Astrocyte (in vitro differentiated cells and primary cell): ENCODE measurements at regions not wholly inside any gene's neighbourhood (a gene's known extent, or its start where the extent isn't known, plus 50 kb on each side); places are given as distances from the start of the nearest gene placed in this dataset.

Experiments
- DNase-seq: peaks from one replicate; pipeline ENCODE4 v3.0.0-alpha.2; 2010; ENCODE audit warnings: low read depth
- FAIRE-seq: peaks from 2 replicates; lab custom pipeline; 2011; peaks lifted over from hg19 to GRCh38; lab: Jason Lieb, UNC
- H2AFZ ChIP-seq: 2 replicates; pipeline ENCODE4 v1.6.0; 2012; ENCODE audit warnings: low read depth, low read length, inconsistent platforms
- H3K27ac ChIP-seq: 2 replicates; pipeline ENCODE4 v1.5.1; 2011; ENCODE audit warnings: low read depth, low read length, inconsistent platforms
- H3K27me3 ChIP-seq: 2 replicates; pipeline ENCODE4 v1.6.0; 2011; ENCODE audit warnings: low read length, inconsistent platforms; ENCODE audit not compliant: insufficient read depth
- H3K36me3 ChIP-seq: 2 replicates; pipeline ENCODE4 v1.5.1; 2011; ENCODE audit warnings: low read length, inconsistent platforms; ENCODE audit not compliant: insufficient read depth
- H3K4me1 ChIP-seq: 2 replicates; pipeline ENCODE4 v1.5.1; 2011; ENCODE audit warnings: low read length, inconsistent platforms; ENCODE audit not compliant: insufficient read depth
- H3K4me2 ChIP-seq: 2 replicates; pipeline ENCODE4 v1.6.0; 2012; ENCODE audit warnings: low read length, inconsistent platforms
- H3K4me3 ChIP-seq: 2 replicates; pipeline ENCODE4 v1.5.1; 2011; ENCODE audit warnings: low read depth, mild to moderate bottlenecking, low read length, inconsistent platforms; ENCODE audit not compliant: insufficient read depth
- H3K79me2 ChIP-seq: 2 replicates; pipeline ENCODE4 v1.6.0; 2012; ENCODE audit warnings: mild to moderate bottlenecking, low read length, inconsistent platforms; ENCODE audit not compliant: insufficient read depth
- H3K9ac ChIP-seq: 2 replicates; pipeline ENCODE4 v1.6.0; 2012; ENCODE audit warnings: mild to moderate bottlenecking, low read length, inconsistent platforms
- H3K9me3 ChIP-seq: 2 replicates; pipeline ENCODE4 v1.5.1; 2012; ENCODE audit warnings: low read depth, mild to moderate bottlenecking, low read length, inconsistent platforms; ENCODE audit not compliant: insufficient read depth
- H4K20me1 ChIP-seq: 2 replicates; pipeline ENCODE4 v1.6.0; 2012; ENCODE audit warnings: low read length, inconsistent platforms; ENCODE audit not compliant: insufficient read depth
- H3K27ac Mint-ChIP-seq: one replicate; pipeline ENCODE4 v1.8.0; 2021; ENCODE audit warnings: mild to moderate bottlenecking, mixed read lengths; ENCODE audit not compliant: unreplicated experiment
- H3K27me3 Mint-ChIP-seq: one replicate; pipeline ENCODE4 v1.8.0; 2021; ENCODE audit warnings: low read depth, mixed read lengths; ENCODE audit not compliant: unreplicated experiment
- H3K36me3 Mint-ChIP-seq: one replicate; pipeline ENCODE4 v1.8.0; 2021; ENCODE audit warnings: low read depth, mixed read lengths; ENCODE audit not compliant: unreplicated experiment
- H3K4me1 Mint-ChIP-seq: one replicate; pipeline ENCODE4 v1.8.0; 2021; ENCODE audit warnings: low read depth, mixed read lengths; ENCODE audit not compliant: unreplicated experiment
- H3K4me3 Mint-ChIP-seq: one replicate; pipeline ENCODE4 v1.8.0; 2021; ENCODE audit warnings: mild to moderate bottlenecking, moderate library complexity, mixed read lengths; ENCODE audit not compliant: unreplicated experiment
- H3K9me3 Mint-ChIP-seq: one replicate; pipeline ENCODE4 v1.8.0; 2021; ENCODE audit warnings: mild to moderate bottlenecking, mixed read lengths; ENCODE audit not compliant: unreplicated experiment
- EZH2 ChIP-seq: IDR thresholded peaks from 2 replicates; pipeline ENCODE4 v1.6.1; 2012; ENCODE audit warnings: mild to moderate bottlenecking, low read length, inconsistent platforms; ENCODE audit not compliant: insufficient read depth
- TF ChIP-seq, protein P1 (sequence below): IDR thresholded peaks from 2 replicates; pipeline ENCODE4 v1.5.1; 2011; ENCODE audit warnings: low read depth, mild to moderate bottlenecking, inconsistent platforms, low read length, moderate library complexity; ENCODE audit not compliant: insufficient read depth

- H3K9me3 ChIP-seq: no peaks in the 10 kb centered on the region
- H3K27me3 Mint-ChIP-seq: peaks cover 7% of the 10 kb centered on the region
- H3K4me1 ChIP-seq: peaks cover 11% of the 10 kb centered on the region
- H3K9me3 Mint-ChIP-seq: peaks cover 11% of the 10 kb centered on the region
- H3K27ac Mint-ChIP-seq: no peak overlapping the region
- H3K27ac ChIP-seq: no peak overlapping the region
- H3K36me3 Mint-ChIP-seq: no peaks in the 10 kb centered on the region
- peaks cover 10% of the 10 kb centered on the region for H3K4me1 Mint-ChIP-seq
- H3K4me3 ChIP-seq: no peak overlapping the region
- no peak for FAIRE-seq
- no peaks in the 10 kb centered on the region for H3K36me3 ChIP-seq
- H4K20me1 ChIP-seq: no peaks in the 10 kb centered on the region
- H2AFZ ChIP-seq: no peak overlapping the region
- no peak overlapping the region for H3K9ac ChIP-seq
- H3K4me2 ChIP-seq: no peak overlapping the region
- H3K4me3 Mint-ChIP-seq: no peak overlapping the region
- H3K27me3 ChIP-seq: peaks cover 20% of the 10 kb centered on the region
- no peak for DNase-seq
- no peaks in the 10 kb centered on the region for H3K79me2 ChIP-seq
- no peak for TF ChIP-seq EZH2
- TF ChIP-seq, protein P1, sequence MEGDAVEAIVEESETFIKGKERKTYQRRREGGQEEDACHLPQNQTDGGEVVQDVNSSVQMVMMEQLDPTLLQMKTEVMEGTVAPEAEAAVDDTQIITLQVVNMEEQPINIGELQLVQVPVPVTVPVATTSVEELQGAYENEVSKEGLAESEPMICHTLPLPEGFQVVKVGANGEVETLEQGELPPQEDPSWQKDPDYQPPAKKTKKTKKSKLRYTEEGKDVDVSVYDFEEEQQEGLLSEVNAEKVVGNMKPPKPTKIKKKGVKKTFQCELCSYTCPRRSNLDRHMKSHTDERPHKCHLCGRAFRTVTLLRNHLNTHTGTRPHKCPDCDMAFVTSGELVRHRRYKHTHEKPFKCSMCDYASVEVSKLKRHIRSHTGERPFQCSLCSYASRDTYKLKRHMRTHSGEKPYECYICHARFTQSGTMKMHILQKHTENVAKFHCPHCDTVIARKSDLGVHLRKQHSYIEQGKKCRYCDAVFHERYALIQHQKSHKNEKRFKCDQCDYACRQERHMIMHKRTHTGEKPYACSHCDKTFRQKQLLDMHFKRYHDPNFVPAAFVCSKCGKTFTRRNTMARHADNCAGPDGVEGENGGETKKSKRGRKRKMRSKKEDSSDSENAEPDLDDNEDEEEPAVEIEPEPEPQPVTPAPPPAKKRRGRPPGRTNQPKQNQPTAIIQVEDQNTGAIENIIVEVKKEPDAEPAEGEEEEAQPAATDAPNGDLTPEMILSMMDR: no peak
Observed at GRCh38 chr2:105488285-105488684, 89.4 kb upstream of the FHL2 start.

DNA sequence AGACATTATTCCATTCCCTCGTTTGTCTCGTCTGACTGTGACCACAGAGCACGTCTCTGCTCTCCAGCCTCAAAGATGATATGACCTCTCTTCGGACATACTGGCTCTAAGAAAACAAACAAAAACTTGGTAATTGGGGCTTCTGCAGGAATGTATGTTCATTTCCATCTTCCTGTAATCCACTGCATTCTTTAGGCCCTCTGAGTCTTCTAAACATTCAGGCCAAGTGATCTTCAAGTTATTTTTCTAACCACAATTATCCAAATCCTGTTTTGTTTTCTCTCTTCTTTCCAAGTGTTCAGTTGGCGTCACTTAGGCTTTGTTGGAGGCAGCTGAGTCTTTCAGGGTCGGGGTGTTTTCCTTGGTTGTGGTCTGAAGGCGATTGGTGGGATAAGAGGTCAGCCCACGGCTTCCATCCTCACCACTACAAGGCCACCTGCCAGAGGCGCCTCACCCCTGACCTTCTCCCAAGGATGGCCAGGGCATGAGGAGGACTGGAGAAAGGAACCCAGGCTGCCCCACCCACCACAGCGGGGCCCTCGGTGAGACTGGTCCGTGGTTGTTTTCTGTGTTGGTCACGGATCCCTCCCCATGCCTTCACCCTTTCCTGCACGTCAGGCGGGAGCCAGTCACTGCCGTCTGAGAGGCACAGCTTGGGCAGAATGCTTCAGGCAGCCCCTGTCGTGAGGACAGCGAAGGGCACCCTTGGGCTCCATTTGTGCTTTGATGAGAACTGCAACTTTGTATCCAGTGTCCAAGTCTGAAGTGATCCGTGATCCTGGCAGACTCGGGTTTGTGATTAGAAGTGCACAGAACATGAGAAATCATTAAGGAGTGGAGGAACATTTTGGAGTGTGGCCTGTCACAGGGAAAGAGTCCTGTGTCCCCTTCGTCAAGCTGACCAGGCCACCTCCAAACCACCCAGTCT lies 88.6 kb upstream of the FHL2 start:
- no peak overlapping the region for H3K9ac ChIP-seq

More for the DNA sequence above, 88.6 kb upstream of the FHL2 start:
- peaks cover 11% of the 10 kb centered on the region for H3K4me1 ChIP-seq
- H3K79me2 ChIP-seq: no peaks in the 10 kb centered on the region
- peaks cover 10% of the 10 kb centered on the region for H3K4me1 Mint-ChIP-seq
- DNase-seq: peak; percentile 97
- H3K36me3 Mint-ChIP-seq: no peaks in the 10 kb centered on the region
- peak overlapping the region; percentile 65 for H3K4me2 ChIP-seq
- H3K27me3 Mint-ChIP-seq: peaks cover 7% of the 10 kb centered on the region
- peak overlapping the region; percentile 35 for H3K27ac ChIP-seq
- no peak overlapping the region for H3K27ac Mint-ChIP-seq
- H3K4me3 Mint-ChIP-seq: no peak overlapping the region
- H3K9me3 ChIP-seq: no peaks in the 10 kb centered on the region
- H4K20me1 ChIP-seq: no peaks in the 10 kb centered on the region
- peaks cover 20% of the 10 kb centered on the region for H3K27me3 ChIP-seq
- no peak for TF ChIP-seq EZH2
- TF ChIP-seq, protein P1: no peak
- peak; percentile 79 for FAIRE-seq
- H3K9me3 Mint-ChIP-seq: peaks cover 5% of the 10 kb centered on the region
- no peak overlapping the region for H2AFZ ChIP-seq
- no peaks in the 10 kb centered on the region for H3K36me3 ChIP-seq
- H3K4me3 ChIP-seq: no peak overlapping the region
